Activated naive CD8-positive, alpha-beta T cell treated with anti-CD3 and anti-CD28 coated beads, Interleukin-2, amount 50 U/mL, for 24 hours (primary cell): ENCODE measurements at regions not wholly inside any gene's neighbourhood (a gene's known extent, or its start where the extent isn't known, plus 50 kb on each side); places are given as distances from the start of the nearest gene placed in this dataset.

Source experiments
- ATAC-seq: fragments of 150-1000 bp; cut with Tn5 transposase; one replicate; pipeline ENCODE4 v1.10.0; 2021
- DNase-seq: peaks from one replicate; pipeline ENCODE4 v3.0.0; 2021
- H3K27ac Mint-ChIP-seq: one replicate; pipeline ENCODE4 v1.8.0; 2021; ENCODE audit warnings: mild to moderate bottlenecking, mixed read lengths
- H3K27me3 Mint-ChIP-seq: one replicate; pipeline ENCODE4 v1.8.0; 2021; ENCODE audit warnings: mixed read lengths
- H3K36me3 Mint-ChIP-seq: one replicate; pipeline ENCODE4 v1.8.0; 2021; ENCODE audit warnings: low read depth, mixed read lengths
- H3K4me1 Mint-ChIP-seq: one replicate; pipeline ENCODE4 v1.8.0; 2021; ENCODE audit warnings: mixed read lengths
- H3K4me3 Mint-ChIP-seq: one replicate; pipeline ENCODE4 v1.8.0; 2021; ENCODE audit warnings: mild to moderate bottlenecking, moderate library complexity, mixed read lengths
- H3K9me3 Mint-ChIP-seq: one replicate; pipeline ENCODE4 v1.8.0; 2021; ENCODE audit warnings: mixed read lengths

DNA sequence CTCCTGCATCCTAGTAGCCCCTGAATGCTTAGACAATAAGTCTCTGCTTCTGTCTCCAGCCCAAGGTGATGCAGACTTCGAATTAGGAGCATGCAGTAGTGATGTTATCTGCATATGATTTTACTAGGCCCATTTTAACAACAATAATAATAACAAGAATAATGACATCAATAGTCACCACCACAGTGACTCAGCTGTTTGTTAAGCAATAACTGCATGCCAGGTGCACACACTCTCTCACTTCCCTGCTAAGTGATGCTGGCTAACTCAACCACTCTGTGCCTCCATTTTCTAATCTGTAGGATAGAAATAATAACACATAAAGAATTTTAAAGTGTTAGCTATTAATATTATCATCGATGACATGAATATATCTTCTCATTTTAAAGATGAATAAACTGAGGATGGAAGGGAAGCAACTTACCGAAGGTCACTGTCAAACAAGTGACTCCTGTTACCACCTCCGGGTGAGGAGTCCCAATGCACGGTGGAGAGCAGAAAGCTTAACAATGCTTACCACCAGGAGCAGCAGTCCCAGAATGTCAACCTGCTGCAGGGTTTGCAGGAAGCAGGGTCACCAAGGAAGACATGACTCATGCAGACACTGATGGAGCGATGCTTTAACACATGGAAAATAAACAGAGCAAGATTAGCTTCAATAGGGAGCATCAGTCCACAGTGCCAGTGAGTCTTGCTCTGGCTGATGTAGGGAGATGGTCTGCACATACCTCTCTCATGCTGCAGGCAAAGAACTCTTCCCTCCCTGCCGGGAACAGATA lies 290.2 kb downstream of the SPATA17 start:
- H3K9me3 Mint-ChIP-seq: peaks cover 7% of the 10 kb centered on the region
- ATAC-seq: no peak
- H3K27ac Mint-ChIP-seq: no peak overlapping the region
- no peak overlapping the region for H3K4me3 Mint-ChIP-seq
- no peak for DNase-seq
- peaks cover 9% of the 10 kb centered on the region for H3K27me3 Mint-ChIP-seq
- H3K4me1 Mint-ChIP-seq: no peaks in the 10 kb centered on the region
- H3K36me3 Mint-ChIP-seq: no peaks in the 10 kb centered on the region

DNA sequence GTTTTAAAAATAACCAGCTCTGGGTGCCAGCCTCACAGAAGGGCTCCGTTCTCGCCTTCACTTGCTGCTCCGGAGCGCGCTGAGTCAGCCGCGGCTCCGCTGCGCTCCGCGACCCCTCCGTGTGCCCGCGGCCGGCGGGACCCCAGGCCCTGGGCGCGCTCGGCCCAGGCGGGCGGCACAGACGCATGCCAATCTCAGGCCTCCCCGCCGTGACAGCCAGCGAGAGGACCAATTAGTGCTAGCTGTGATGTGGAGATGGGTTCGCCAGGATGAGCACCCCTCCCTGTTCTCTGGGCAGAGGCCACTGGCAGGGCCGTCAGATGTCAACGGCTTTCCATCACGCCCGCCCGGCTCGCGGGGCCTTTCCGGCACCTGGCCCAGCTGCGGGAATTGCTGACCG lies 293.8 kb downstream of the SPATA17 start:
- H3K27ac Mint-ChIP-seq: no peak overlapping the region
- H3K27me3 Mint-ChIP-seq: peaks cover 9% of the 10 kb centered on the region
- no peaks in the 10 kb centered on the region for H3K4me1 Mint-ChIP-seq
- no peaks in the 10 kb centered on the region for H3K36me3 Mint-ChIP-seq
- peaks cover 3% of the 10 kb centered on the region for H3K9me3 Mint-ChIP-seq
- DNase-seq: no peak
- ATAC-seq: no peak
- no peak overlapping the region for H3K4me3 Mint-ChIP-seq

DNA sequence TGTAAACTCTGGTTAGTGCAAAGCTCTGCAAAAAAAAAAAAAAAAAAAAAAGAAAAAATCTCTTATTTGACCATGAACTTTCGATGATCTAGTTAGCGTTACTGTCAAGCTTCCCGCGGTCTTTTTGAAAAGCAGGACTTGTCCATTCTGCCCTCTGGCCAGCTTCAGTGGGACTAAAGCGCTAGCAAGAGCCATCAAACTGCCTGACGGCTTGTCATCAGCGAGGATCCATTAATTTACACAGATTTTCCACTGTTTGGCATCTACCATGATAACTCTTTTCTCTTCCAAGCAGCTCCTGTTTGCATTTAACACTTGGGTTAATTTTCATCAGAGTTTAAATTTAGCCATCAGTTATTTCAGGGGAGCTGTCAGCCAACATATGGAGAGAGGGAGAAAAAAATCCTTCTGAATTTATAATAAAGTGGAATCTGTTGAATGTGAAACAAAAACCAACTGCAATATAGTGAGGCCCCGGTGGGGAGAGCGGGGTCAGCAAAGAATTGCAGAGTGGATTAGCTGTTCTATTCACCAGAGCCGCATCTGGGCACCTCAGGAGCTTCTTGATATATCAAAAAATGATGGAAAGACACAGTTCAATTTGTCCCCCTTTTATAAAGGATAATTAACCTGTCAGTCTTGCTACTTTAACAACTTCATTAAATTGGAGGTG lies 298.2 kb downstream of the SPATA17 start:
- H3K27me3 Mint-ChIP-seq: peaks cover 7% of the 10 kb centered on the region
- no peaks in the 10 kb centered on the region for H3K36me3 Mint-ChIP-seq
- H3K4me3 Mint-ChIP-seq: no peak overlapping the region
- H3K9me3 Mint-ChIP-seq: peaks cover 3% of the 10 kb centered on the region
- no peak for ATAC-seq
- no peak for DNase-seq
- H3K27ac Mint-ChIP-seq: no peak overlapping the region
- no peaks in the 10 kb centered on the region for H3K4me1 Mint-ChIP-seq

DNA sequence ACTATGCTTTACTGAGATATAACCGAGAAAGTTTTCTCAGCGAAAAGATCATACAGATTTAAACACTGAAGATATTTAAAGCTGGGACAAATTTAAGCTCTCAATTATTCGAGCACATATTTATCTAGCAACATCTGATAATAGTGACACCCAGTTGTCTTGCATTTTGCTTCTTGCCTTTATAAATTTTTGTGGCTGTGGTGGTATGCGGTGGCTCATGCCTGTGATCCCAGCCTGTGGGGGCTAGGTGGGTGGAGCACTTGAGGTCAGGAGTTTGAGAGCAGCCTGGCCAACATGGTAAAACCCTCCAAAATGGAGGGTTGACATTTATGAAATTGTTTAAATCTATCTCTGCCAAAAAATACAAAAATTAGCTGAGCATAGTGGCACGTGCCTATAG lies 312.2 kb downstream of the SPATA17 start:
- Mint-ChIP-seq H3K4me1 (no peaks in the 10 kb centered on the region), H3K36me3 (no peaks in the 10 kb centered on the region), H3K27me3 (no peaks in the 10 kb centered on the region), H3K27ac (no peak overlapping the region), H3K9me3 (no peaks in the 10 kb centered on the region), H3K4me3 (no peak overlapping the region)
- ATAC-seq: no peak
- DNase-seq: no peak

DNA sequence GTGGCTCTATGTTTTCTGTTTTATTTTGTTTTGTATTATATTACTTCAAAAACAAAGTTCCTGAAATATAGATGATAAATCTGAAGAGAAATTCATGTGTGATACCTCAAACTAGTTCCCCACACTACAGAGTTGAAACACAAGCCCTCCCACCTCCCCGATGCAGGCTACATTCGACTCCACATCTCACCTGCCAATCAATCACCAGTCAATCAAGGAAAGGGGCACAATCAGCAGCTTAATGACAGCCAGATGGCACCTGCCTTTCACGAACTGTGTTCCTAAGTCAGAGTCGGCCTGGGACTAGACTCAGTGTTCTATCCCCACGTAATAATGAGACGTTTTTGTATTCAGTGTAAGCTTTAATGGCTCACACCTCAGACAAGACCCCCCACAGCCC lies 313.4 kb downstream of the SPATA17 start:
- no peak overlapping the region for H3K4me3 Mint-ChIP-seq
- no peak for DNase-seq
- no peak overlapping the region for H3K27ac Mint-ChIP-seq
- H3K9me3 Mint-ChIP-seq: no peaks in the 10 kb centered on the region
- H3K27me3 Mint-ChIP-seq: no peaks in the 10 kb centered on the region
- no peaks in the 10 kb centered on the region for H3K4me1 Mint-ChIP-seq
- no peak for ATAC-seq
- H3K36me3 Mint-ChIP-seq: no peaks in the 10 kb centered on the region

DNA sequence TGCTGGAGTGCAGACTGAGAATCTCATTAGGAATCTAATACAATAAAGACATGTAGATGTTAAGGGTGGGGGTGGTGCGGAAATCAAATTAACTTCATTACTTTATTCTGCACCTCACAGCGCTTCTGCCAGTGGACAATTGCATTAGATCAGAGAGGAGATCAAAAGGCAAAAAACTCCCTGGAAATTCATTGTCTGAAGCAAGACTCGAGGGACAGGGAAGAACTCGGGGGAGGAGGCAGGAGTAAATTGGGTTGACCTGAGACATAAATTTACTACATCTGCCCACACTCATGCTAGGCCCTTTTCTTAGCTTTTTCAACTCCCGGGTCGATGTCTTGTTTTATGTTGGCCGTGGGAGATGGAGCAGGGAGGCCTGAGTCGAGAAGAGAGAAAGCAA lies 315.4 kb downstream of the SPATA17 start:
- H3K4me3 Mint-ChIP-seq: no peak overlapping the region
- H3K4me1 Mint-ChIP-seq: no peaks in the 10 kb centered on the region
- DNase-seq: no peak

DNA sequence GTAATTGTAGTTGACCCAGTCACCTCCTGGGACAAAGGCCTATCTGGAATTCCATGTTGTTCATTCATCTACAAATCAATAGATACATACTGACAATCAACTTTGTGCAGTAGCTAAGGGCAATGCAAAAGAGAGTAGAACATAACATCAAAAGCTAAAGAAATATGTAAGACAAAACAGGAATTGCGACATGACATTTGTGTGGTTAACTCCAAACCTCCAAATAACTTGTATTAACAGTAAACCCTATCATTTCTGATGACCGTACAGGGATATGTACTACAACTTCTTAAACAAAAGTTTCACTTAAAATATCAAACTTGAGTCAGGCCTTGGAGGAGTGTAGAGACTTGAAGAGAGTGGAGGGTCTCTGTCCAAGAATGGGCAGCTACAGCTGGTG lies 317.6 kb downstream of the SPATA17 start:
- Mint-ChIP-seq H3K36me3 (no peaks in the 10 kb centered on the region), H3K27me3 (no peaks in the 10 kb centered on the region), H3K4me3 (no peak overlapping the region), H3K27ac (no peak overlapping the region), H3K4me1 (no peaks in the 10 kb centered on the region), H3K9me3 (no peaks in the 10 kb centered on the region)
- ATAC-seq (no peak), DNase-seq (no peak)

More for the DNA sequence above, 315.4 kb downstream of the SPATA17 start:
- Mint-ChIP-seq H3K27ac (no peak overlapping the region), H3K9me3 (no peaks in the 10 kb centered on the region), H3K36me3 (no peaks in the 10 kb centered on the region), H3K27me3 (no peaks in the 10 kb centered on the region)
- no peak for ATAC-seq

DNA sequence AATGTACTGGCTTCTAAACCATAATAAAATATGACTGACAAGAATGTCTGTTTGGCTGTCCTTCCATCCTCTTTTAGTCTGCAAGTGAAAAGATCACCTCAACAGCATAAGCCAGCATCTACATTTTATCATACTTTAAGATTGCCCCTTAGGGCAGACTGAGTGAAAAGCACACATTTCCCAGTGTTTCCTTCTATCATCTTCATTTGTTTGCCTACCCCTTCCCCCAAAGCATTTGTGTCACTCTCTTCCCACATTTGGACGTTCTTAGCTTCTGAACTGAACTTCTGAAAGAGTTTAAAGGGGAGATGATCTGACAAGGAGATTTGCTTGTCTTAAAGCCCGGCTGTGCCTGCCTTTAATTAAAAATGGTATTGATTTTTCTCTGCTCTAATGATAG lies 322.2 kb downstream of the SPATA17 start:
- DNase-seq (no peak), ATAC-seq (no peak)
- Mint-ChIP-seq H3K36me3 (no peaks in the 10 kb centered on the region), H3K27ac (no peak overlapping the region), H3K4me3 (no peak overlapping the region), H3K9me3 (peaks cover 1% of the 10 kb centered on the region), H3K27me3 (no peaks in the 10 kb centered on the region), H3K4me1 (no peaks in the 10 kb centered on the region)

DNA sequence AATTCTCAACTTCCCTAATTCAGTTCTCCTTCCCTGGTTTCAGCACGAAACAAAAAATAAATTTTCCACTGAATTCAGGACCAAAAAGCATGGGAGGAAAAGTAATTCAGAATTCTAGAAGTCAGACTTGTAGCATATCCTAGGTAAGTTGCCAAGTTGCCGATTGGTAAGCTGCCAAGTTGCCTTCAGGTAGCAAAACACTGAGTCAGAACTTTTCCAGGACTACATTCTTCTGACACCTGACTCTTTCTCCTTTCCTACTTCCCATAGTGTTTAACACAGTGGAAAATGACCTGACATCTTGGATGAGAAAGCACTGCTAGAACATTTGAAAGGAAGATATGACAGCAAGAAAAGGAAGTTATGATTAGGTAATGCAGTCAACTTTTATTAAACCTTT lies 322.8 kb downstream of the SPATA17 start:
- no peaks in the 10 kb centered on the region for H3K36me3 Mint-ChIP-seq
- DNase-seq (no peak), ATAC-seq (no peak)
- H3K27me3 Mint-ChIP-seq: no peaks in the 10 kb centered on the region
- H3K9me3 Mint-ChIP-seq: peaks cover 4% of the 10 kb centered on the region
- H3K4me1 Mint-ChIP-seq: no peaks in the 10 kb centered on the region
- H3K27ac Mint-ChIP-seq: no peak overlapping the region
- H3K4me3 Mint-ChIP-seq: no peak overlapping the region

DNA sequence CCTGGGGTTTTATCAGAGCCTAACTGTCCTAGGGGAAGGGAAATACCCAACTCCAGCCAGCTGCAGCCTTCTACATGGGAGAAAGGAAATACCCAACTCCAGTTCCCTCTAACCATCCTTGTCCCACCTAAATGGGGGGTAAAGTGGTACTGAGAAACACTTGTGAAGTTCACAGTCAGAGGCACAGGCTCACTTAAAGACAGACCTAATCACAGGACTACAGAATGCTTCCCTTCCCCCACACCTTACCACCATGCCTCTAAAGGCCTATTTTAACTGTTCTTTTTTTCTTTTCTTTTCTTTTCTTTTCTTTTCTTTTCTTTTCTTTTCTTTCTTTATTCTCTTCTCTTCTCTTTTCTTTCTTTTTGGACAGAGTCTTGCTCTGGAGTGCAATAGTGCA lies 324.6 kb downstream of the SPATA17 start:
- Mint-ChIP-seq H3K27ac (no peak overlapping the region), H3K4me1 (no peaks in the 10 kb centered on the region), H3K27me3 (no peaks in the 10 kb centered on the region), H3K9me3 (peaks cover 8% of the 10 kb centered on the region), H3K4me3 (no peak overlapping the region), H3K36me3 (no peaks in the 10 kb centered on the region)
- ATAC-seq: no peak
- no peak for DNase-seq

DNA sequence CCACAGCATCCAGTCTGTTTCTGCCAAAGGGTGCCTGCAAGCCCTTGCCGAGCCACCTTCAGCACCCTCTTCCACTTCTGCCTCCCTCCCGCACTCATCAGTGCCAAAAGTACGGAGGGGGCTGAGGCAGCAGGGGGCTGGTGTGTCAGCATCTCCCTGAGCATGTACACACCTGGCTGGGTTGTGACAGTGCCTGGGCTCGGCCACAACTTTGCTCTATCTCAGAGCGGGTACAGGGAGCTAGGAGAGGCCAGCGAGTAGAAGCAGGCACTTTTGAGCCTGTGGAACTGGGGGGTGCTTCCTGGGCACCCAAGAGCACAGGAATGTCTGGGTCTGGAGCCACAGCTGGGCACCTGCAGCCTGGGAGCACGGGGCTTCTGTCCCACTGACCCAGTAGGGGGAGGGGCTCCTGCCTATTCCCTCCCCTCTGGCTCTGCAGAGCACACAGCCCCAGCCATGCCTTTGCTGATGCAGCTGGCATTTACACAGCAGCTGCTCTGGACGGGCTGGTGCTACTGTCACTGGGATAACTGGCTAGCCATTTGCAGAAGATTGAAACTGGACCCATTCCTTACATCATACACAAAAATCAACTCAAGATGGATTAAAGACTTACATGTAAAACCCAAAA lies 319.8 kb upstream of the RRP15 start:
- Mint-ChIP-seq H3K36me3 (no peaks in the 10 kb centered on the region), H3K4me1 (no peaks in the 10 kb centered on the region), H3K9me3 (peaks cover 4% of the 10 kb centered on the region), H3K27ac (no peak overlapping the region), H3K27me3 (no peaks in the 10 kb centered on the region), H3K4me3 (no peak overlapping the region)
- DNase-seq: no peak
- ATAC-seq: no peak

DNA sequence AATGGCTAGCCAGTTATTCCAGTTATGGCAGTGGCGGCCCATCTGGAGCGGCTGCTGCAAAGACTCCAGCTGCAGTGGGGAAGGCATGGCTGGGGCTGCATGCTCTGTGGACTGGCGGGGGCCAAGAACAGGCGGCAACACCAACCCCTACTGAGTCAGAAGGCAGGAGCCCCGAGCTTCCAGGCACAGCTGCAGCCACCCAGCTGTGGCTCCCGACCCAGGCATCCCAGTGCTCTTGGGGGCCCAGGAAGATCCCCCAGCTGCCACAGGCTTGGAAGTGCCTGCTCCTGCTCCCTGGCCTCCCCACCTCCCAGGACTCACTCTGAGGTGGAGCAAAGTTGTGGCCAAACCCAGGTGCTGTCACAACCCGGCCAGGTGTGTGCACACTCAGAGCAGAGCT lies 317.0 kb upstream of the RRP15 start:
- H3K9me3 Mint-ChIP-seq: peaks cover 4% of the 10 kb centered on the region
- no peak overlapping the region for H3K4me3 Mint-ChIP-seq
- DNase-seq: no peak
- no peak overlapping the region for H3K27ac Mint-ChIP-seq
- no peaks in the 10 kb centered on the region for H3K36me3 Mint-ChIP-seq
- H3K4me1 Mint-ChIP-seq: no peaks in the 10 kb centered on the region
- no peaks in the 10 kb centered on the region for H3K27me3 Mint-ChIP-seq
- ATAC-seq: peak; percentile 20

DNA sequence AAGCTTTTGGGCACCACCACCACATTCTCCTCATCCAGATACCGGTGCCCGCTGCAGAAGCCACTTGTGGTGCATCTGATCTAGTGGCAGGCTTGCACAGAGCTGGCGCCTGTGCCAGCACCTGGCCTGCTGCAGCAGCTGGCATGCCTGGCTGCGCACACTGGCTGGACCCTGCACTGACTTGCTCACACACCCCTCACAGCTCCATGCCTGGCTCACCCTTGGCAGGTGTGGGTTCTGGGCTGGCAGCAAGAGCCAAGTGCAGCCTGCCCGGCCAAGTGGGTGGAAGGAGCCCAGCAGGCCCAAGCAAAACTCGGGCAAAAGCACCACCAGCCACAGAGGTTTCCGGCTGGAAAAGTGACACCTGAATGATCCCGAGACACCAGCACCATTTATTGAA lies 315.7 kb upstream of the RRP15 start:
- peaks cover 4% of the 10 kb centered on the region for H3K9me3 Mint-ChIP-seq
- DNase-seq: no peak
- H3K4me1 Mint-ChIP-seq: no peaks in the 10 kb centered on the region
- ATAC-seq: no peak
- H3K27me3 Mint-ChIP-seq: no peaks in the 10 kb centered on the region
- H3K4me3 Mint-ChIP-seq: no peak overlapping the region
- no peak overlapping the region for H3K27ac Mint-ChIP-seq
- H3K36me3 Mint-ChIP-seq: no peaks in the 10 kb centered on the region

DNA sequence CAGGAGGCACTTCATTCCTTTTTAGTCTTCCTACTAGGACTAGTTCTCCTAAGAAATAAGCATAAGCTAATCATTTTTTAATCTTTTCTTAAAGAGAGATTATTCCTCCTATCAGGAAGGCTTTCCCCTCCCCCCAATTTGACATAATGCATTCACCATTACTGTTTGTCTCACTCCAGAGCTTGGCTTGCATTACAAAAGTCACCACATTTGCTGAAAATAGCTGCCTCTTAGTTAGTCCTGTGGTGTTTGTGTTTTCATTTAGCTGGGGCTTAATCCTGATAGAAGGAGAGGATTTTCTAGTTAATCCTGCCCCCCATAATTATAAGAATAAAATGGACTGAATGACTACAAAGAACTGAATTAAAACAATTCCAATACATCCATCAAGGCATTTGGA lies 307.1 kb upstream of the RRP15 start:
- H3K4me1 Mint-ChIP-seq: no peaks in the 10 kb centered on the region
- H3K36me3 Mint-ChIP-seq: no peaks in the 10 kb centered on the region
- no peaks in the 10 kb centered on the region for H3K27me3 Mint-ChIP-seq
- no peak overlapping the region for H3K27ac Mint-ChIP-seq
- no peak overlapping the region for H3K4me3 Mint-ChIP-seq
- peaks cover 4% of the 10 kb centered on the region for H3K9me3 Mint-ChIP-seq
- ATAC-seq (no peak), DNase-seq (no peak)

DNA sequence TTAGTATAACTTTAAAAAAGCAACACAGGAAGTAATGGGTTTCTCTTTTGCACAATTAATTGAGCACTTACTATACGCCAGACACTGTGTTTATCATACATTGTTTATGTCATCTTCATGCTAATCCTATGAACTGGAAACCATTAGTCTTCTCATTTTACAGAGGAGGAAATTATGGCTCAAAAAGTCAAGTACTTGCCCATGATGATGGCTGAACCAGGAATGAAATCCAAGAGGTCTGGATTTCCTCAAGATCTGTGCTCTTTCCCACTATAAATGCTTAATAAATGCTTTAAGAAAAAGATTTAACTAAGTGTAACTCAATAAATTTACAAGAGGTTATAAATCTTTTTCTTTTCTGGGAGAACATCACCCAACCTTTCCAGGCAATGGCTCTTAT lies 303.7 kb upstream of the RRP15 start:
- Mint-ChIP-seq H3K27me3 (no peaks in the 10 kb centered on the region), H3K4me1 (no peaks in the 10 kb centered on the region), H3K36me3 (no peaks in the 10 kb centered on the region), H3K4me3 (no peak overlapping the region), H3K27ac (no peak overlapping the region), H3K9me3 (peaks cover 4% of the 10 kb centered on the region)
- DNase-seq (no peak), ATAC-seq (no peak)
